Fibroblast of upper back skin (primary cell): ENCODE measurements at regions not wholly inside any gene's neighbourhood (a gene's known extent, or its start where the extent isn't known, plus 50 kb on each side); places are given as distances from the start of the nearest gene placed in this dataset.

Experiments used
- DNase-seq: peaks from one replicate; pipeline ENCODE4 v3.0.0-alpha.2; 2013

DNA sequence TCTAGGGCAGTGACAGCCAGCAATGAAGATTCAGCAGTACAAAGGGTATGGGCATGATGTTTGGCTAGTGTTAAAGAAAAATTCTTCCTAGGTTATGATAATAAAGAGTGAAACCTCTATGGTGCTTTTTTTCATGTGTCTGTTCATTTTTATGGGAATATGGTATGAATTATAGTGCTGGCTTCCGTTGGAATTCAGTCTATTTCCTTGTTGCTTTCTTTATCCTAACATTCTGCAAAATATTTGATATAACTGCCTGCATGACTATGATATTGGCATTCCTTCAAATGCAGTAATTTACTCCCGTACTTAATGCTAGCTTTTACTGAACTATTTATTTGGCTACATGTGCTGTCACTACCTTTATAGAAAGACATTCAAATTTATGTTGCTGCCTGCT lies 57.6 kb upstream of the ATP11B start:
- peak; percentile 84 for DNase-seq

GRCh38 chr3:182737825-182738224 lies 55.5 kb upstream of the ATP11B start:
- no peak for DNase-seq

- no peak for DNase-seq
Observed at GRCh38 chr3:182738583-182739411, 54.5 kb upstream of the ATP11B start.

- peak; percentile 41 for DNase-seq
Observed at GRCh38 chr3:182739619-182740018, 53.7 kb upstream of the ATP11B start.

DNA sequence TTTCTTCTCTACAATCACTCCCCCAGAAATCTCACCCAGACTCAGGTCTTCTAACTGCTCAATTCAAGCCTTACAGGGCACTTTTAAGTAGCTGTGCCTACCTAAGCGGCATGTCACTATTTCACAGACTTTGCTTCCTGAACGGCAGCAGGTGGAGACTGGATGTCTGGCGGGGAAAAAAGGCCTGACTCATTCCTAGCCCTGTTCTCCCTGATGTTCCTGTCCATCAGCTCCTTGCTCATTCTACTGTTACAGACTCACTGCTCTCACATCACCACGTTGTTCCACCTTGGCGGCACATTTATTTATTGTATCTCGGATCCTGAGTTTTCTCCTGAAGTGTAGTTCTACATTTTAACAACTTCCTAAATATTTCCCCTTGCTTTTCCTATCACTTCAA lies 52.6 kb upstream of the ATP11B start:
- no peak for DNase-seq

GRCh38 chr3:182741214-182741613 lies 52.1 kb upstream of the ATP11B start:
- DNase-seq = no peak
